NCI-H69 (cell line): ENCODE measurements at regions not wholly inside any gene's neighbourhood (a gene's known extent, or its start where the extent isn't known, plus 50 kb on each side); places are given as distances from the start of the nearest gene placed in this dataset.

ENCODE experiments used
- DNase-seq: peaks from one replicate; lab custom pipeline; 2025; lab: John Stamatoyannopoulos, UW

GRCh38 chr10:125340903-125341302 is 180.5 kb upstream of the CTBP2 start:
- DNase-seq: no peak

GRCh38 chr10:125337510-125337909 is 177.1 kb upstream of the CTBP2 start:
- no peak for DNase-seq

- no peak for DNase-seq
Measured at GRCh38 chr10:125334545-125334944, 174.2 kb upstream of the CTBP2 start.

GRCh38 chr10:125333769-125334168 is 173.4 kb upstream of the CTBP2 start:
- no peak for DNase-seq

DNA sequence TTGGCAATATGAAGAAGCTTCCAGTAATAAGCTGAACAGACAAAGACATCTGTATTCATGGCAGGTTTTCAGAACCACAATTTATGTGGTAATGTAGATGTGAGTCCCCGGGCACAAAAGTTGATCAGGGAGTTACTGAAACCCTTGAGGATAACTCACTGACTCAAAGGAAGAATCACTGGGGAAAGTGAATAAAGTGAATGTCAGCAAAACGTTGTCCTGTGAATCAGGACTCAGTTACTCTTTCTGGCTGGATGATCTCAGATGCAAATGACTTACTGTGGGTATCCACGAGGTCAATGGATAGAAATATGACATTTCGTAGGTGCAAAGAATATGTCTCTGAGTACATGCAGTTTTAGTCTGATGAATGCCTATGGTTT is 172.8 kb upstream of the CTBP2 start:
- no peak for DNase-seq

DNA sequence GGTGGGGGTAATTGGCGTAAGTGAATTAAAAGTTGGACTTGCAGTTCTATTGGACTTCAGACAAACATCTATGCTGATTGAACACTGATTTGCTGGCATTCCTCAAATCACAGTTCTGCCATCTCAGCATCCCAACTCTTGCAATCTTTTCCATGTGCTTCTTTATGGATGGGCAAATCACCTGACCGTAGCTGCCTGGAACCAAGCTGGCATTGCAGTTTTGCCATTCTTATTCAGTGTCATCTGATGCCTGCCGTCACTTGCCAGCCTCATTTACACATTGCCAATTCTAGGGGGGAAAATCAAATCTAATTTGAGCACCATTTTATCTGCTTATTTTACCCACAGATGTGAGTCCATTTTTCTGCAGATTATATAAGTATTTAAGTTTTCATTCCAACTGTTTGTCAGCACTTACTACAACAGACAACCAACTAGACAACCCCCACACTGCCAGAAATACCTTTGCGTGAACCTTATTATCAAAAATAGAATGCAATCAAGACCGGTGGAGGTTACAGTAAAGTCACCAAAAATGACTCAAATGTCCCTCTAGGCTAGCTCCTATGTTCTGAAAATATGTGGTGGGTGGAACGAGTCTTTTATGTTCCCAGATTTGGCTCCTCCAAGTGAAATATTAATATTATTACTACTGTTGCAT is 172.3 kb upstream of the CTBP2 start:
- no peak for DNase-seq

DNA sequence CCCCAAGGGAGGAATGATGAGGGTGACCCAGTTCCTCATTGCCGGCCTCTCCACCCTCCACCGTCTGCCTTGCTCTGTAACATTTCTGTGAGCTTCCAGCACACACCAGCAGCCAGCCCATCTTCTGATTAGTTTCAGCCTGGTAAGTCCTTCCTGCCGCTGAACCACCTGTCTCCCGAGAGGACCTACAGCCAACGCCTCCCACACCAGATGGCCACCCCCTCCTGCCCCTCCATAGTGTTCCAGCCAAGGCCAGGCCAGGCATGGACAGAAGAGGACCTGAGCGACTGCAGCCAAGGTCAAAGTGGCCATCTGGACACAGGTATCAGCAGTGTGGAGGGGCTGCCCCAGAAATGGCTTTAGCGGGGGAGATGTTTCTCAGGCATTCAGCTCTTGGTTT is 170.7 kb upstream of the CTBP2 start:
- no peak for DNase-seq

DNA sequence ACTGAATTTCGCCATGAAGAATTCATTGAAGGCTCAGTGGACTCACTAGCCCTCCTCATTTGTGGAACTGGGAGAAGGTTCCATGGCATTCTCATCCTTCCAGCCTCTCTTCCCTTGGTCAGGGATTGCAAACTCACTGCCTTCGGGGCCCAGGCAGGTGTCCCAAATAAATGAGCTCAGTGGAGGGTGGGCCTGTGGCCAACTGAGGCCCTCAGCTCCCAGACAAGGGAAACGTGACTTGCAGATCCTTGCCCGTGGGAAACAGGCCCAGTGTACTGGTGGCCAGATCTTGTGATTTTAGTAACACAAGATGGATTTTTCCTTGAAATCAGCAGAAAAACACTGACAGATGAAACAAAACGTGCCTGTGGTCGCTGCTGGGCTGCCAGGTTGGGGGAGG is 168.7 kb upstream of the CTBP2 start:
- no peak for DNase-seq

GRCh38 chr10:125325326-125325725 is 165.0 kb upstream of the CTBP2 start:
- no peak for DNase-seq

DNA sequence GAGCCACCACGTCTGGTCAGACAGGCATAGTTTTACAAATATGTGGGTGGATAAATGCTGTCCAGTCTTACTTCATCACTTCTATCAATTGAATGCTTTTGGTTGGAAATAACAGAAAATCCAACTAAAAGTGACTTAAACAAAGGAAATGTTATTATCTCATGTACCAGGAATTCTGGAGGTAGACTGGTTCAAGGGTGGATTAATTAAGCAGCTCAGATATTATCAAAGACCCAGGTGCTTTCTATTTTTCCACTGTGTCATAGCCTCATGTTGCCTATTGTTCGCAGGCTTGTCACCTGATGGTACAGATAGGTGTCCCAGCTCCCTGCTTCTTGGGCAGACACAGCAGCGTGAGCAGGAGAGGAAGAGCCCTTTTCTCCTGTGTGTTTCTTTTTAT is 156.1 kb upstream of the CTBP2 start:
- no peak for DNase-seq

- DNase-seq: no peak
Measured at GRCh38 chr10:125300937-125301336, 140.6 kb upstream of the CTBP2 start.

- DNase-seq: no peak
Measured at GRCh38 chr10:125299461-125299860, 139.1 kb upstream of the CTBP2 start.

GRCh38 chr10:125296598-125296997 is 136.2 kb upstream of the CTBP2 start:
- no peak for DNase-seq

DNA sequence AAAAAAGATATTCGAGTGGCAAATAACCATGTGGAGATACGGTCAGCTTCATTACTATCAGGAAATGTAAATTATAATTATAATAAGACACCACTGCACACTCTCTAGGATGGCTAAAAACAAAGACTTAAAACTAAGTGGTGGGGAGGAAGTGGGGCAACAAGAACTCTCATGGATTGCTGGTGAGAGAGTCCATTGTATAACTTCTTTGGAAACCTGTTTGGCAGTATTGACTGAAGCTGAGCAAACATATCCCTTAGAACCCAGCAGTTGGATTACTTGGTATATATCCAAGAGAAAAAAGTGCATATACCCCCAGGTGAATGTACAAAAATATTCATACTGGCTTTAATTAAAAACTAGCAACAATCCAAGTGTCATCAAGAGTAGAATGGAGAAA is 133.7 kb upstream of the CTBP2 start:
- DNase-seq: no peak

DNA sequence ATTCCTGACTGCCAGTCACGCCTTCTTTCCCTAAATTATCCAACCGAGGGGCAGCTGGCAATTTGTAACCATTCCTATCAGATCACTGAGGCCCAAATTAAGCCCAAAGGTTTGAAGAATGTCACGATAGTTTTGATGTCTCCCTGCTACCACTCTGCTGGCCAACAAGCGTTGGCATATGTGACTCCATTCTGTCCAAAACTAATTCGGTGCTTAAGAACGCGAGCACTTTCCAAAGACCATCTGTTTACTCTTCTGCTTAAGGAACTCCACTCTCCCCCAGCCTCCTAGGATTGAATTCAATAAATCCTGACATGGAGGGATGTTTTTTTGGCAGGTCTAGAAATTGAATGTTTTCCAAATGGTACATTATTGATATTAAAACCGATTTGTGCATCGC is 131.5 kb upstream of the CTBP2 start:
- DNase-seq: no peak

GRCh38 chr10:125289461-125289860 is 129.1 kb upstream of the CTBP2 start:
- no peak for DNase-seq

- DNase-seq: no peak
Measured at GRCh38 chr10:125284875-125285597, 124.7 kb upstream of the CTBP2 start.

DNA sequence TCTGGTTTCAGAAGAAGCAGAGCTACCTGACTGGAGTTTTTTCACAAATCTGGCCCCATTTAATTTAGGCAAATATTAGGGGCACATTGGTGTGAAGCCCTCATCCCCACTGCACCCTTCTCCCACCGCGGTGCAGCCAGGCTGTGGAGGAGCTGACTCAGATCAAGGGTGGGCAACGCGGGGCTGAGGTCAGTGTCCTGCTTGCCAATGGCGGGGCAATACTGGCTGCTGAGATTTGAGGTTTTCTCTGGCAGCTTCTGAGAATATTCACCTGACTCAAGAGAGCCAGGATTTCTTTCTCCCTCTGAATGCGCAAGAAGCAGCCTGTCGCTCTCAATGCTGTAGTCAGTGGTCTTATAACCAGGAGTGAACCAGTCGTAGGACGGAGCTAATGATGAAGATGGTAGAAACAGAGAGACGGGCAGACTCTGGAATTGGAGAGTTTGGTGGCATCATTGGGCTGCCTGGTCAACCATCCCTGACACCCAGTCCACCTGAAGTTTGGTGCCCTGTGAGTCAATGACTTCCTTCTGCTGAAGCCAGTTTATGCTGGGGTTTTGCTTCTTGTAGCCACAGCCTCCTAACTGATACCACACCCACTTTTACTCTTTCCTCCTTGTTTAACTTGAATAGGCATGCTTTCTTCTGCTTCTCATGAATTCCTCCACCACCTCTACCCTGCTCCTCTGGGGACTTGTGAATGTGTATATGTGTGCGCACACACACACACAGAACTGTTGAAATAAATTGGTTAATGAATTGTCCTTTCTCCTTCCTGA is 123.7 kb upstream of the CTBP2 start:
- DNase-seq: no peak

DNA sequence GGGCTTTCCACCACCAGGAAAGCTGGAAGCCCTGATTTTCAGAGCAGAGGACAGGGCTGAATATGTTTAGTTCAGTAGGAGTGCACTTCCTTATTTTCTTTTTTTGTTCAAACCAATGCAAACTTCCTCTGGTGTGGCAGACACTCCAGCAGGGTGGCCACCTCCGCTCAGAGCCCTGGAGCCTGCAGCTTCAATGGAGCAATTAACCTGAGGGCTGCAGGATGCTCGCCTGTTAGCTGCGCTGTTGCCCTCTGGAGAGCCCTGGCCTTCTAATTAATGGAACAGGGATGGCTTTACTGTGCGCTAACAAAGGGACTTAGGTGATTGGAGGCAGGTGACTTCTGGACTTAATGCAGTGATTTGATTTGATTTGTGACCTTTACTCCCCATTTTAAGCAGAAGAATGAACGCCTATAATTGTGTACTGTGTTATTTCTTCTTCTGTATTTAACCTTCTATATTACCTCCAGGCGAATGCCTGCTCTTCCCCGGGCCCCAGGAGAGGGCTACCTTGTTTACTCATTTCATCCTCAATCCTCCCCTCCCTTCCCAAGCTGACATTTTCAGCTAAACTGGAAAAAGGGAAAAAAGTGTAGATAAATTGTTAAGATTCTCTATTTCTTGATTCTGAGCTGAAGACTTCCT is 123.0 kb upstream of the CTBP2 start:
- DNase-seq: peak; percentile 48

DNA sequence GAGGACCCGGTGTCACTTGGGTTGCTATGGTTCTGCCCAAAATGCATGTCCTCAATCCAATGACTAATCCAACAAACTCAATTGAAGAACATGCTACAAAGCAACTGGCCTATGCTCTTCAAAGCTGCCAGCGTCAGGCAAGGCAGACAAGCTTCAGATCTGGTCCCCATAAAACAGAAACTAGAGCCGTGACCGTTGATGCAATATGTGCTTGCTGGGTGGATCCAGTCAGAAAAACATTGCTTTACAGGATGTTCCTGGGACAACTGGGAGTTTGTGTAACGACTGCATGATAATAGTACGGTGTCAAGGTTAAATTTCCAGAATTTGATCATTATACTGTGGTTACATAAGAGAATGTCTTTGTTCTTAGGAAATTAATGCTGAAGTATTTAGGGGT is 120.7 kb upstream of the CTBP2 start:
- DNase-seq: no peak

DNA sequence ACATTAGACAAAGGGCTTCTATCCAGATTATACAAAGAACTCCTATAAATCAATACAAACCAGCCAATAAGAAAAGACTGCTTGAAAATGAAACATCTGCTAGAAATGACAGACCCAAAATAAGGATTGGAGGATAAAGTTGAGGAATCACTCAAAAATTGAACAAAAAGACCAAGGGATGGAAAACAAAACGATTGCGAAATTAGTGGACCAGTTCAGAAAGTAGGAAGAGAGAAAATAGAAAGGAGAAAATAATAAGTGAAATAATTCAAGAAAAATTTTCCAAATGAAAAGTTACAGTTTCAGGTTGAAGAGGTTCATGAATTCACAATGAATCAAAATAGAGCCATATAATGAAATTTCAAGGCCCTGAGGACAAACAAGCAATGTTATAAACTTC is 115.8 kb upstream of the CTBP2 start:
- DNase-seq: no peak

DNA sequence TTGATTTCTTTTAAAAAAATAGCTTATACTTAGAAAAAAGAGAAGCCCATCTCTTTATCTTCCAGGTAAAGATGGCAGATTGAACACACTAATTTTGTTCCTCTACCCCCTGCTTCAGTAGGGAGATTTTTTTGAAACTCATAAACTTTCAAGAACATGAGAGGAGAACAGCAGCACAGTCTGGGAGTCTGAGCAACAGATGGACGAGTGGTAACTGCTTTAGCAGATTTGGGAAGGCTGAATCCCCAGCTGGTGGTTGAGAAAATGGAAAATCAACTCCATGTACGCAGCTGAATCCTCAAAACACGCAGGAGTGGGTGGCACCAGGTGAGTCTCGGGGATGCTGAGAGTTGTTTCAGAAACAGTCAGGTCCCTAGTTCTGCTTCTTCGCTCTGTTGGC is 114.6 kb upstream of the CTBP2 start:
- no peak for DNase-seq

- DNase-seq: no peak
Measured at GRCh38 chr10:125273023-125273422, 112.7 kb upstream of the CTBP2 start.
